Stimulated activated CD4-positive, alpha-beta T cell treated with anti-CD3 and anti-CD28 coated beads, Interleukin-1b, Interleukin-23, amount 100 ng/mL, for 24 hours (primary cell): ENCODE measurements at regions not wholly inside any gene's neighbourhood (a gene's known extent, or its start where the extent isn't known, plus 50 kb on each side); places are given as distances from the start of the nearest gene placed in this dataset.
"Not testable (repeated sequence)": the region's sequence is repeated elsewhere in the genome, so short reads cannot be mapped to it uniquely, and the experiment has no call there.

Source experiments
- DNase-seq, 4 experiments: peaks; one replicate each; pipeline ENCODE4 v3.0.0-alpha.2; 2020; ENCODE audit warnings: low read depth in 4 of 4, low spot score in 1 of 4

GRCh38 chr13:73532987-73533510 is 474.2 kb downstream of the KLF5 start:
- no peak for DNase-seq

DNA sequence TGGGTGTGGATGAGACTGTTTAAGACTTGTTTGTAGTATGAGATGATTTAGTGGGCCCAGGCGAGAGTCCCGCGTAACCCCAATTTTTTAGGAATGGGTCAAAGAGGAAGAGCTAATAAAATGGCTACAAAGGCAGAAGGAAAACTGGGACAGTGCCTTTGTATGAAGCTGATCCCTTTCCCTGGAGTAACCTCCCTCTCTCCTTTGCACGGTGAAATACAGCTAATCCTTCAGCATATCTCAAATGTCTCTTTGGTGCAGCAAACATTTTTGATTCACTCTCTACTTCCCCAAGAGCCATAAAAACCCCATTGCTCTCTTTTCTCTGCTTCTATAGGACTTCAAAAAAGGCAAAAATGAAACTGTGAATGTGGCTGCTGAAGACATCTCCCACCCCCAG is 473.8 kb downstream of the KLF5 start:
- no peak for DNase-seq

DNA sequence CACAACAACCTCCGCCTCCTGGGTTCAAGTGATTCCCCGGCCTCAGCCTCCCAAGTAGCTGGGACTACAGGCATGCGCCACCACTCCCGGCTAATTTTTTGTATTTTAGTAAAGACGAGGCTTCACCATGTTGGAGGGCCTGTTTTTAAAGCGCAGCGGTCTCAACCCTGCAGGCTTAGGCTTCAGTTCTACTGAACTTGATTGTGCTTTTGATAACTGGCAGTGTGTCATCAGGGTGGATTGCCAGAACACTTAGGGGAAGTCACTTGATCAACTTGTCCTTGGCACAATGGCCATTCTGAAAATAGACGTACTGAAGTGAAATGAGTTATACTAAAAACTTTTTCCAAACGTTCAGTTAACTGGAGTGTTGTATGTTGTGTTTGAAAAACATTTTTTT is 472.2 kb downstream of the KLF5 start:
- no peak for DNase-seq

- DNase-seq = no peak
These were observed 464.1 kb downstream of the KLF5 start for GRCh38 chr13:73522937-73523336.

DNA sequence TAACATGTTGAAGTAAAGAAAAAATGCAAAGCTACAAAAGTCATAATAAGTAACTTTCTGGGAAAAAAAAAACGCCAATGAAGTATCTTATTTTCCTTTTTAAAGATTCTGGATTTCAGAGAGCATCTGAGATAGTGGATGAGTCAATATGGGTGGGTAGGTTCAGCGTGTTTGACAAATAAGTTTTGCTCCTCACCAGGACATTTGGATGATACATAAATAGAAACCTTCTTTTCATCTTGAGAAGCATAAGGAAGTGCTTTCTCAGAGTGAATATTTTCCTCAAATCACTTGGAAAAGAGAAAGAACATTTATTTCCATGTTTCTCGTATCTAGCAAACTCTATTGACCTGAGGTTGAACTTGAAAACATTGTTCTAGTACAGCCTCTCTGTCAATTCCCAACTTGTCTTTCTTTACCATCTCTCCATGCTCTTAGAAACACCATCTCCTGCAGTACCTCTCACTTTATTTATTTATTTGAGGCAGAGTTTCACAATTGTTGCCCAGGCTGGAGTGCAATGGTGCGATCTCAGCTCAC is 463.2 kb downstream of the KLF5 start:
- DNase-seq = no peak

DNA sequence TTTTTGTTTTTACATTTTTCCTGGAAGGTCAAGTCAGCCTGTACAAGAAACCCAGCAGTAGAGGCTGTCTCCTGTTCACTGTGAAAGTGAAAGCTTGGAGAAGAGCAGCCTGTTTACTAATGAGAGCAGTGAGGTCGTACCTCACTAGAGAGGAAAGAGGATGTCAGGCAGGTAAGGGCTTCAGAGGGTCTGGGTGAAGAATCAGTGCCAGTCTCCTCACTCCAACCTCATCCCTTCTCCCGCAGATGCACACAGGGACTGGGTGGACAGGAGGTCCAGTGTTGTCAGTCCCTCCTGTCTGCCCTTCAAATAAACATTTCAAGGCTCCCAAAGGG is 462.5 kb downstream of the KLF5 start:
- DNase-seq = no peak

DNA sequence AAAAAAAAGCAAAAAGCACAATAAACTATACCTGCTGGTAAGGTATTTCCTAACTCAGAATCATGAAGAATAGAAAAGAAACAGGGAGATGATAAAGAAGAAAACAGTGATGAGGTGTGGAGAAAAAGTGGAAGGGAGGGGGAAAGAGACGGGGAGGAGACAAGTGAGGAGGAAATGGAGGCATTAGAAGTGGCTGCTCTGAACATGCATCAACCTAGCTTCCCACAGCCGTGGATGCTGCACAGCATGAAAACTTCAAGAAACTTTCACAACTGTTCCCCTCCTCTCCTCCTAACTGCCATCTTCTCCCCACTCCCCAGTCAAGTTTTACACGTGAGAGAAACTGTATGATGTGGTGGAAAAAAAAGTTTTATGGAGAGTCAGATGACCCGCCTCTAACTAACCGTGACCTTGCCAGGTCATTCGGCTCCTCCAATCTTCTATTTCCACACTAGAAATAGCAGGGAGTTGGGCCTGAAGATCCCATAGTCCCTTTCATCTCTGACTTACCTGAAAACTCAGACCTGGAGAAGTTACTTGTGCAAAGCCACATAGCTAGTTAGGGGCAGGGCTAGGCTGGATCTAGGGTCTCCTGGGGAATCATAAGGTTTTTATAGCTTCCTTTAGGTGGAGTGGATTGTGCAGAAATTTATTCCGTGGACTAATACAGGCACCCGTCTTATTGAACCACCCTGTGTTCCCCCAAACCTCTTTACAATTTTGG is 461.9 kb downstream of the KLF5 start:
- DNase-seq = no peak

GRCh38 chr13:73520135-73520534 is 461.3 kb downstream of the KLF5 start:
- DNase-seq = not testable (repeated sequence)

GRCh38 chr13:73519396-73520116 is 460.8 kb downstream of the KLF5 start:
- no peak for DNase-seq

GRCh38 chr13:73517766-73518165 is 459.0 kb downstream of the KLF5 start:
- DNase-seq = no peak

GRCh38 chr13:73516731-73517130 is 457.9 kb downstream of the KLF5 start:
- DNase-seq = no peak

- DNase-seq = no peak
These were observed 455.4 kb downstream of the KLF5 start for GRCh38 chr13:73514208-73514607.

- DNase-seq = no peak
These were observed 454.9 kb downstream of the KLF5 start for GRCh38 chr13:73513751-73514150.

DNA sequence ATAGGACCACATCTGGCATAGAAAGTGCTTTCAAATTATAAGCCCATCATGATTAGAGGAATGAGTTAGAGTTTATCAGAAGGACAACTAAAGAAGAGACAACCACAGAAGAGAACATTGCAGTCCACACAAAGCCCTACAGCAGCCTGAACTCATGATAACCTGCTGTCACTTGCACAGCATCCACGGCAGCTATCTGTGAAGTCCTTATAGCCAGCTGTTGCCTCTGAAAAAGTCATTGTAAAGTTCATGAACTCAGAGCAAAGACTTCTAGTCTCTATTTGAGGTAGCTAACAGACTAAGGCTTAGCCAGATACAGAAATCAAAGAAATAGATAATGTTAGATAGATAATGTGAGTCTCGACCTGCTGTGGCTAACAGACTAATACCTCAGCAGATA is 450.0 kb downstream of the KLF5 start:
- DNase-seq = no peak

- no peak for DNase-seq
These were observed 446.6 kb downstream of the KLF5 start for GRCh38 chr13:73505376-73505890.

GRCh38 chr13:73499695-73500094 is 440.9 kb downstream of the KLF5 start:
- DNase-seq = no peak

- no peak for DNase-seq
These were observed 438.6 kb downstream of the KLF5 start for GRCh38 chr13:73497430-73497829.

- no peak for DNase-seq
These were observed 437.9 kb downstream of the KLF5 start for GRCh38 chr13:73496711-73497110.

DNA sequence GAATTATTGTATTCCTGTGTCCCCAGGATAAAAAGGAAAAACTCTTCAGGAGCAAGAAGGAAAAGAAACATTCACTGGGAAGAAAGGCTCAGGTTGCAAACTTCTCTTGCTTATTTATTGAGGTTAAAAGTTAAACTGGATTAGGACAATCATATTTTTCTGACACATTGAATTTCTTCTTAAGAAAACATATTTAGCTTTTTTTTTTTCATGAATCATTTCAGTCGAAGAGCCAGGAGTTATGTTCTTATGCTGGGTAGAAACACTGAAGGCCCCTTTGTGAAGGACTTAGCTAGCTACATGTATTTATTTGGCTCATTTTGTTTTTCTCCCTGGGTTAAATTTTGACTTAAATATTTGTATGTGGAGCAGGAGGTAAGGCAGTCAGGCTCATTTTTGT is 434.0 kb downstream of the KLF5 start:
- DNase-seq = no peak

DNA sequence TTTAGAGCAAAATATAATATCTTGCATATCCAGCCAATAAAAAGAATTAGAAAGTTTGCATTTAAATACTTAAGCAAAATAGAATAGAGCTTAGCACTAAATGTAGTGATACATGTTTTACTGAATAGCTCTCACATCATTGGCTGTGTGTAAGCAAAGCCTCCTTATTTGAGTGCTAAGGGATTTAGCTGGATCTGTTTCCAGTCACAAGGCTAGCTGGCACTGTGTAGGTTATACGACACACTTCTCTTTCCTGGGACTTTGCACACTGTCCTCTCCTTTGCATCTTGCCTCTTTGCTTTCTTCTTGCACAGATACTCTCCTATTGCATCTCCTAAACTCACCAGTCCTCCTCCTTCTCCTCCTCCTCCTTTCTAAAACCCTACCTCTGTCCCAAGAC is 423.8 kb downstream of the KLF5 start:
- no peak for DNase-seq

DNA sequence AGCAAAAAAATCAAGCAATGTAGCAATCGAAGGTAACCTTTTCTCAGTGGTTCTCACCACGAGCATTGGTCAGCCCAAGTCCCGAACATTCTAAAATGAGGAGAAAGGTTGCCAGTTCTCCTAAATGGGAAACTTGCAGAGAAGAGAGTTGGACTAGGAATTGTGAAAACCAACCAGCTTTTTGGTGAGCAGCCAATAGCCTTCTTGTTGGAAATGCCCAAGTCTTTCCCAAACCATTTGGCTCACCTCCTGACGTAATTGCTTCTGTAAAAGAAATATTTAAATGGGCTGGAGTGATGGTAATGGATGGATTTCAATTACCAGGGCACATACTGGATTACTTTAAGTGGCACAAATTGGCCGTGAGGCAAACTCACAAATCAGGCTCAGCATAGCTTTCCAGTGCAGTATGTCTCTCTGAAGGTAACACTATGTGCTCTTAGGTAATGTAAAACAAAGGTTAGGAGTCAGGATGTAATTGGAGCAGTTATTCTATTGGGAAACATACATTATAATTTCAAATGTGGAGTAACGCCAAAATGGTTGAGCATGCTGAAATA is 423.2 kb downstream of the KLF5 start:
- no peak for DNase-seq
